NCI-H2171 treated with DMSO at 0.1 percent for 48 hours (cell line): ENCODE measurements at regions not wholly inside any gene's neighbourhood (a gene's known extent, or its start where the extent isn't known, plus 50 kb on each side); places are given as distances from the start of the nearest gene placed in this dataset.

ENCODE experiments used
- DNase-seq: peaks from one replicate; lab custom pipeline; 2025; lab: John Stamatoyannopoulos, UW

- DNase-seq = no peak
These were observed 211.9 kb upstream of the SLC10A2 start for GRCh38 chr13:103277959-103278694.

GRCh38 chr13:103276775-103277498 is 210.7 kb upstream of the SLC10A2 start:
- no peak for DNase-seq

DNA sequence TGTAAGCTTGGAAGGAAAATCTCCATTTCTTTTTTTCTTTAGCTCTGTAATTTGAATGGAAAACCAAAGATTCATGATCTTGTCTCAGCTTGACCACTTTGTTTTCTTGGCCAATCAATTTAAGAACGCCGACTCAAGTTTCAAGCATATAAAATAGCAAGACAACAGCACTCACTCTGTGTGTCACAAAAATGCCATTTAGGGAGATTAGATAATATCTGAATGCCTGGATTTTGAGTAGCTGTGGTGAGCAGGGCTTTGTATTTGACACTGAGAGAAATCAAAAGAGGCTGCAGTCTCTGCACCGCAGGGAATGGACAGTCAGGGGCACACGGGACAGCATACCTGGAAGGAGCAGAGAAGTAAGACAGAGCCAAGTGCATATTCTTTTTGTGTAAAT is 209.5 kb upstream of the SLC10A2 start:
- no peak for DNase-seq

DNA sequence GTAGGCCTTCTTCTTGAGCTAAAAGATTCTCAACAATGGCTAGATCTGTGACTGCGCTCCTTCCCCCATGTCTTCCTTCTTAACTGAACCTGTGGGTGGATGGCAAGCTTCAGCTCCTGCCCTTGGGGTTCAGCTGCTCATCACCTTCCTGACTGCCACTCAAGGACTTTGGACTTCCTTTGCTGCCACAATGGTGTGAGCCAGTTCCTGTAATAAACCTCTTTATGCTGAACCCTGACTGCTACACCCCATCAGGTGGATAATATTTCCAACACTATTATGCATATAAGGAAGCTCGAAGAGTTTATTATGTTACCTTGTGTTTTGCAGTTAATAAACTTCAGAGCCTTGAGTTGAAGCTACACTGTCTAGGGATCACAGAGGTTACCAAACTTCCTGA is 208.9 kb upstream of the SLC10A2 start:
- DNase-seq = no peak

DNA sequence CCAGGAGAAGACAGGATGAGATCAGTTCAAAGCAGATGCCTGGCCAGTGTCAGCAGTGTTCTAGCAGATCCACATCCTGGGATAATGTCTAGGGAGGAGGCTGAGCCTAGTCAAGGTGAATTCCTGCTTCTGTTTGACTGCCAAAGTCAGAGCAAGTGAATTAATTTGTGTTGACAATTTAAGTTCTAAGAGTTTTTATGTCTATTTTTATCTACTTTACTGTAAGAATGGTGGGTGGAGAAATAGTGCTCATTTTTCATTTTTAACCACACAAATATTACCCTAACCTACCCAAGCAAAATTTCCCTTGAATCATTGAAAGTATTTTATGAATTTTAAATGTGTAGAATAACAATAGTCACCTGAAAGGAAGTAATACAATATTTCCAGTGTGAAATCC is 207.6 kb upstream of the SLC10A2 start:
- no peak for DNase-seq

DNA sequence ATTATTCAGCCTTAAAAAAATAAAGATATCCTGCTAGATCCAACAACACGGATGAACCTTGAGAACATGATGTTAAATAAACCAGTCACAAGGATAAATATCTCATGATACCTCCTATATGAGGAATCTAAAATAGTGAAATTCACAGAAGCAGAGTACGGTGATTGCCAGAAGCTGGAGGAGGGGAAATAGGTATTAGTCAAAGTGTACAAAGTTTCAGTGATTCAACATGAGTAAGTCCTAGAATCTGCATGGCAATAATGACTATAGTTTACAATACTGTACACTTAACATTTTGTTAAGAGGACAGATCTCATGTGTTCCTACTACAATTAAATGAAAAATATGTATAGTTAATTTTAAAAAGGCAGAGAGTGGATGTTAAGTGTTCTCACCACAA is 206.6 kb upstream of the SLC10A2 start:
- DNase-seq = no peak

DNA sequence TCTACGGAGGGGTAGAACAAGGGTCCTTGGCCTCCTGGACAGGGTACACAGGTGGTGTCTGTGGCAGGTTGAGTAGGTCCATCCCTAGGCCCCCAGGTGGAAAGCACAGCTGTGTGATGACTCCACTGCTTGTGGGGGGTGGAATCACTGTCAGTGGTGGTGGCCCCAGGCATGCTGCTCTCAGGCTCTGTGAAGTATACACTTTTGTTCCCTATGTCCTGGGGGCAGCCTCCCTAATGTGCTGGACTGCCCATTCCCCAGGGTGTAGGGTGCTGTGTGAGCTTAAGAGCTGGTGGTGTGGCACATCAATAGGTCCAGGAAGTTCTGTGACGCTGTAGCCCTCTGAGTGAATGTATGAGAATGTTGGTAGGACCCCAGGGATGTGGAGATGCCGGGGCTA is 197.2 kb upstream of the SLC10A2 start:
- no peak for DNase-seq

- DNase-seq = no peak
These were observed 189.5 kb upstream of the SLC10A2 start for GRCh38 chr13:103255587-103256301.

DNA sequence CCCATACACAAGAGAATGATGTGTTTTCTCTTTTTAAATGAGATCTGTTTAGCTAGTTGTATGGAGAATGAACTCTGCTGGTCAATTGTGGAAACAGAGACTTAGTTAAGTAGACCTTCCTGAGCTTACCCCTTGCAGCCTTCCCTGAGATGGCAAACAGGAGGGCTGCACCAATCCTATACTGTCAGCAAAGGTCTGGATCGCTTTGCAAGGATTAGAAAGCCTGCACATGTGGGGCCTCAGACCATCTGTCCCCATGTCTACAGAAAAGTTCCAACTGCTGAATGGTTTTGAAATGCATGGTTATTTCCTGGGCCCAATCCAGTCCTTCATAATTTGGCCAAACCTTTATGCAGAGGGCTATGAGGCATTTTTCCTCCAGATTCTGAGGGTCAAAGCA is 183.9 kb upstream of the SLC10A2 start:
- peak; percentile 39 for DNase-seq

- DNase-seq = peak; percentile 25
These were observed 180.5 kb upstream of the SLC10A2 start for GRCh38 chr13:103246581-103247200.

DNA sequence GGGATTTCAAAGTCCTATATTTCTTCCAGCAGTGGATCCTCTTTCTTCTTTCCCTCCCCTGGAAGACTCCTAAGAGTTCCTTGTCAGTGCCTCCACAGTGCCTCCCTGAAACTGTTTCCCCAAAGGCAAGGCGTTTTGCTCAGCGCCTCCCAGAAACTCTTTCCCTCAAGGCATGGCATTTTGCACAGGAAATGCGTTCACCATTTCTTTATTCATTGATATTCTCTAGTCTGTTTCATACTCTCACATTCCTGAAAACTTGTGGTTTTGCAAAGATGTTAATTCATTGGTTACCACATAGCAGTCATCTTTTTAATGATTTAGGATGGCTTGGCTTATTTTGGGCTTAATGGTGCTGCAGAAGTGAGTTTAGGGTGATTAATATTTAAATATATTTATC is 177.3 kb upstream of the SLC10A2 start:
- no peak for DNase-seq

DNA sequence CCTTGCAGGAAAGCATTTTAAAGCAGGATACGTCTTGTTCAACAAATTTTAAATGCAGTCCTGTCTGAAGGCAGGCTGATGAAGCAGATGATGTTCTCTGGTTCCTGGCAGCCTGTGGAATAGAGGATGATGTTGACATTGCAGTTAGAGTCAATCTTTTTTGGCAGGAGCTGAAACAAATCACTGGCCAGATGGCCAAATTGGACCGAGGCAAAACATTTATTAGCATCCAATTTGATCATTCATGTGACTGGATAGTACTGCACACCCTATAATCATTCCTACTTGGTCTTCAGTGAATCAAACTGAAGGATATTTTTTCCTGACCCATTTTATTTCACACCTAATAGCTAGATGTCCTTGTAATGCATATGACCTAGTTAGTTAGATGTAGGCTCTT is 172.2 kb upstream of the SLC10A2 start:
- no peak for DNase-seq

DNA sequence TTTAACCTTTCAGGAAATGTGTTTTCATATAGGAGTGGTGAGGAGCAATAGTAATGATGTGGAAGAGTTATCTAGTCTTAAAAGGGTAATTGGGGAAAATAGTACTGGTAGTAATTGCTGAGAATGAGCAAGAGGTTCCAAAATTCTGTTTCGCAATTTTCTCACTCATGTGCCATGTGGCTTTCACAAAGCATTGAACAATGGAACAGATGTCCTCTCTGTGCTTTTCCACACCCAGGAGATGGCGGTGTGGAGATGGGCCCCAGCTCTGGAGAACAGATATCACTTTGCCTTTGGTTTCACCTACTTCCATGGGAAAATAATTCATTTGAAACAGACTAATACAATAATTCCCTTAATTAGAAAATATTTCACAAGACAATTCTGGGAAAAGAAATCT is 170.0 kb upstream of the SLC10A2 start:
- peak; percentile 41 for DNase-seq

DNA sequence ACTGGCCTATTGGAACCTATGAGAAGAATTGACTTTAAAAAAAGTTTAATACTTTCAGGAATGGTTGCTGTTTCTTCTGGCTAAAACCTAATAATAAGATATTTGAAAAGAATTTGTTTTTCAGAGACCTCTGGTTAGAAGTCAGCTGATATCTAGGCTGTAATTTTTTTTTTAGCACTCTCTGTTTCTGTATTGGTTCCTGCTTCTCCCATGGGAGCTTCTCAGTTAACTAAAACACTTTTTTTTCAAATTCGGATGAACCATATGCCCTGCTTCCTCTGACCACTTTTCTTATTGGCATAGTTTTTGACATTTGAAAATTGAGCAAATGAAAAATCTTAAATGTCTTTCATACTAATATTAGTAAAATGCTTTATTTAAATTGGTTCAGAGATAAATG is 163.5 kb upstream of the SLC10A2 start:
- peak; percentile 77 for DNase-seq

DNA sequence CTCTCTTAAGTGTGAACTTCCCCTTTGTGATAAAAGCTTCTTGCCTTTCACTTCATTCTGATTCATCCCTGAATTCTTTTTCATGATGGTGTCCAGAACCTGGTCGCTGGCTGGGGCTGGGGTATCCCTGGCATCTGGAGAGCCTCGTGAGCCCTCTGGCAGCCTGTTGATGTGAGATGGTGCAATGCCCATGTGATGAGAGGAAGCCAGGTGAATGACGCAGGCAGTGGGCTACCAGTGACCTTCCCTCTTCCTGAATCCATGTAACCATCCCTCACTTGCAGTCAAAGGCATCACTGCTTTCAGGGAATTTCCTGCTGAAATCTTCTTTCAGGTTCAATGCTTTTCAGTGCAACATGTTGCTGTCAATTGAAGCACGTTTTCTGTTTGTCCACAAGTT is 158.6 kb upstream of the SLC10A2 start:
- DNase-seq = no peak

DNA sequence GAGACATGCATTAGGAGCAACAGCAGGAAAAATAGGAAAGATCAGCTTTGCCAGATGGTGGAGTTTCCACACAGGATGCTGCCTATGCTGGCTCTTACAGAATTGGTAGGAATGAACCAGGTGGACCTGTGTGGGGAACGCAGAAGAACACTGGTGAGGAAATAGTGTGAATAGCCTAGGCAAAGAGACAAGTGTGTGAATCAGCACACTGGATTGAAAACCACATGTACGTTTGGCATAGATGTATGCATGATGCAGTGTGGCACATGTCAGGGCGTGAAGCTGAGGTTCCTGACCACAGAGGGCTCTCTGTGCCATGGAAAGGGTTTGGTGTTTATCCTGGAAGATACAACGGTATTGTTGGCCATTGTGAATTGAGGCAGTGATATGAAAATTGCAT is 156.5 kb upstream of the SLC10A2 start:
- DNase-seq = peak; percentile 13

DNA sequence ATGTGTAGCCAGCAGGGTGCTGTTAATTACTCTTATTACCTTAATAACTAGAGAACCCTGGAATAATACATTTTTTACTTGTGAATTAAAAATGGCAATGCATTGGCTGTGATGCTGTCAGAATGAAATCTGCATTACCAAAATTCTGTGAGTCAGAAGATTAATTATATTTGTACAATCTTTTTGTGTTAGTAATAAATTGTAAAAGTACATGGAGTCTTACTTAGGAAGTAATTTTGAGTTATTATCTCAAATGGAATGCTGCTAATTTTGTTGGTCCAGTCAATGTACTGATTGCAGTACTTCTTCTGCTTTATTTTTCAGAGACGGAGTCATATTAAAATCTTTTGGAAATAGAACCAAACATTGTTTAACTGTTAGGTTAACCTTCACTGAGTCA is 152.0 kb upstream of the SLC10A2 start:
- no peak for DNase-seq

GRCh38 chr13:103213152-103213551 is 146.9 kb upstream of the SLC10A2 start:
- no peak for DNase-seq

DNA sequence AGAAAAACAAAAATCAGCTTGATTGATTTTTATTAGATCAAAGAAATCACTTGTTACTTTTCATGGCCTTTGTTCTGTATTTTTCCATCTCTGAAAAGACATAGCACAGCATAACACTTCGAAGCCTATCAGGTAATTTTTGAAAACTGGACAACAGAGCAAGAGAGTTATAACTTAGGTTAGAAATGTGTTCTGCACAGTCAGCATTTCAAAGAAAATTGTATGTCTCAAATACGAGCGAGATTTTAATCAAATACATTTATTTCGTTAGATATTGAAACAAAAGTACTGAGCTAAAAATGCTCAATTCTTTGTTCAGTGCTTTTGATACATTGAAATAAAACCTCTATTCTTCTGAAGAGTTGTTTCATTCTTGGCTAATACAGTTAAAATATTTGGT is 144.1 kb upstream of the SLC10A2 start:
- DNase-seq = no peak

DNA sequence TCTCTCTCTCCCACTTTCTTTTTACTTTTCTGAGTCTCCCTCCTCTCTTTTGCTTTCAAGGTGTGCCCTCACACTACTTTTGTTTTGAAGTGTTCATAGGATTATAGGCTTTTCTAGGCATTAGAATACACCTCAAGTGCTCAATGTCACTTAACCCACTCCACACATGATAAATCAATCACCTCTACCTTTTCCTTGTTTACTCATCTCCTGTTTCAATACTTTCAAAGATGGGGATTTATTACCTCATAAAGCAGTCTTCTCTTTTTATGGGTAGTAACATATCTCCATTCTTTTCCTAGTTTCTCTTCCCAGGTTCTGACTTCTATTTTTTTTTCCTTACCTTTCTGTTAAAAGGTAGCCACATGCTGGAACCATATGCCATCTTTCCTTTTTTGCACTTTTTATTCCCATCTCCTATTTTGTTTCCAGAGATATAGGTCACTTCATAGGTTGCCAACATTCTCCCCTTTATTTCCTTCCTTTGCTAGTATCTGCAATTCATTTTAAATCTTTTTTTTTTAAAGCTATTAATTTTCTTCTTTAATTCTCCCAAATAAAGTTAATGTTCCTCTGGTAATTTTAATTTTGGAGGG is 137.6 kb upstream of the SLC10A2 start:
- peak; percentile 64 for DNase-seq

DNA sequence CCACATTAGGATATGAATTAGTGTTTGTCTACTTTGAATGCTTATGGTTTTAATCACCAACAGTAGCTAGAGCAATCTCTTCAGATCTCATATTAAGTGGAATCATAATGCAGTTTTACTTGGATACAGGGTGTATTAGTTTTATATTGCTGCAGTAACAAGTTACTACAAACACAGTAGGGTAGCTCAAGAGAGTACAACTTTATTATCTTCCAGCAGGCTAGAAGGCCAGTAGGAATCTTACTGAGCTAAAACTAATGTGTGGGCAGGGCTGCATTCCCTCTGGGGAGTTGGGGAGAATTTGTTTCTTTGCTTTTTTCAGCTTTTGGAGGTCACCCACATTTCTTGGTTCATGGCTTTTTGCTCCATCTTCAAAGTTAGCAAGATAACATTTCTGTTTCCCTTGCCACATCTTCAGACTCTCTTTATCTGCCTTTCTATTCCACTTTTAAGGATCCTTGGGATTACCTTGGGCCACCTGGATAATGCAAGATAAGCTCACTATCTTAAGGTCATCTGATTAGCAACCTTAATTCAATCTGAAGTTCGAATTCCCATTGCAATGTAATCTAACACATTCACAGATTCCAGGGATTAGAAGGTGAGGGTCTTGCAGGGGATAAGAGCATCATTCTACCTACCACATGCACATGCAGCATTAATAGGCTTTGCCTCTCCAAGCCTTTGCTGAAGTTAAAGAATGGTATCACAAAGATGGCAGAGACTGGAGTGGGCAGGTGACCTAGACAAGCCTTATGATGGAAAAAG is 134.1 kb upstream of the SLC10A2 start:
- no peak for DNase-seq
